B cell (primary cell): ENCODE measurements at regions not wholly inside any gene's neighbourhood (a gene's known extent, or its start where the extent isn't known, plus 50 kb on each side); places are given as distances from the start of the nearest gene placed in this dataset.

Experiments used
- ATAC-seq: fragments of 200-7000 bp; cut with Tn5 transposase; one replicate; pipeline ENCODE4 v1.10.0; 2021; ENCODE audit warnings: low read depth, mild to moderate bottlenecking, moderate number of reproducible peaks, moderate library complexity
- CTCF ChIA-PET: fragments of 350-600 bp; sonication (Branson Sonifier 250); formaldehyde crosslinking; loops from one replicate; lab custom pipeline; 2021; ENCODE audit warnings: antibody characterized with exemption, inconsistent platforms; lab: Charles Lee
- POLR2A ChIA-PET: fragments of 350-600 bp; sonication (Branson Sonifier 250); formaldehyde crosslinking; loops from one replicate; lab custom pipeline; 2021; ENCODE audit warnings: antibody characterized with exemption; lab: Charles Lee
- DNase-seq: peaks from one replicate; pipeline ENCODE4 v3.0.0; 2013
- H2AFZ ChIP-seq: 2 replicates; pipeline ENCODE4 v1.6.1; 2012; ENCODE audit warnings: mild to moderate bottlenecking, low read depth, low read length; ENCODE audit not compliant: insufficient read depth, poor library complexity, severe bottlenecking
- H3K27ac ChIP-seq, 2 donors: 1 replicate in 1 of 2; 2 replicates in 1 of 2; pipeline ENCODE4 v1.5.1; 2012 to 2013; ENCODE audit warnings: low read length in 2 of 2, mild to moderate bottlenecking in 2 of 2, moderate library complexity in 1 of 2
- H3K27me3 ChIP-seq, 4 experiments: fragments of 200-600 bp in 1 of 4; sonication (generic) in 1 of 4; replicated peaks in 1 of 4; 1 replicate in 2 of 4; 2 replicates in 2 of 4; pipeline versions ENCODE4 v1.6.1 to v1.7.0; 2013 to 2016; ENCODE audit warnings: low read length in 3 of 4, mild to moderate bottlenecking in 2 of 4, mixed read lengths in 1 of 4, moderate library complexity in 1 of 4; ENCODE audit not compliant: insufficient read depth in 4 of 4, control insufficient read depth in 3 of 4; ENCODE audit errors: control extremely low read depth in 1 of 4
- H3K36me3 ChIP-seq, 2 experiments: replicated peaks in 1 of 2; 1 replicate in 1 of 2; 2 replicates in 1 of 2; pipeline versions ENCODE4 v1.6.1 to v1.7.1; 2013; ENCODE audit warnings: low read length in 1 of 2; ENCODE audit not compliant: insufficient read depth in 2 of 2, control insufficient read depth in 1 of 2; ENCODE audit errors: control extremely low read depth in 1 of 2, extremely low read depth in 1 of 2
- H3K4me1 ChIP-seq, 2 donors: fragments of 200-600 bp in 1 of 2; sonication (generic) in 1 of 2; 1 replicate in 1 of 2; 2 replicates in 1 of 2; pipeline versions ENCODE4 v1.5.1 to v1.6.1; 2013 to 2017; ENCODE audit warnings: low read length in 2 of 2; ENCODE audit not compliant: control insufficient read depth in 2 of 2, insufficient read depth in 2 of 2
- H3K4me2 ChIP-seq: replicated peaks from 2 replicates; pipeline ENCODE3; 2012; ENCODE audit warnings: mild to moderate bottlenecking, low read depth, low read length; ENCODE audit not compliant: poor library complexity, severe bottlenecking
- H3K4me3 ChIP-seq, 5 experiments: fragments of 200-600 bp in 1 of 5; sonication (generic) in 1 of 5; 1 replicate in 3 of 5; 2 replicates in 2 of 5; pipeline versions ENCODE4 v1.5.1 to v1.7.0; 2011 to 2016; ENCODE audit warnings: low read length in 4 of 5, mild to moderate bottlenecking in 4 of 5, low read depth in 2 of 5, control low read depth in 1 of 5, moderate library complexity in 1 of 5; ENCODE audit not compliant: insufficient read depth in 1 of 5; ENCODE audit errors: control extremely low read depth in 1 of 5, extremely low read depth in 1 of 5
- H3K79me2 ChIP-seq: fragments of 200-600 bp; sonication (generic); one replicate; pipeline ENCODE4 v1.6.0; 2016; ENCODE audit warnings: low read length; ENCODE audit not compliant: control insufficient read depth, insufficient read depth
- H3K9ac ChIP-seq: fragments of 200-600 bp; sonication (generic); 2 replicates; pipeline ENCODE4 v1.6.1; 2017; ENCODE audit warnings: mild to moderate bottlenecking, low read length, moderate library complexity
- H3K9me3 ChIP-seq, 3 donors: one replicate each; pipeline versions ENCODE4 v1.6.1 to v1.7.1; 2013; ENCODE audit warnings: low read length in 2 of 3; ENCODE audit not compliant: control insufficient read depth in 2 of 3, insufficient read depth in 1 of 3; ENCODE audit errors: control extremely low read depth in 1 of 3
- H4K20me1 ChIP-seq: 2 replicates; pipeline ENCODE4 v1.6.0; 2012; ENCODE audit warnings: mild to moderate bottlenecking, low read length; ENCODE audit not compliant: insufficient read depth, control insufficient read depth, poor library complexity, severe bottlenecking
- H3K27ac Mint-ChIP-seq: one replicate; pipeline ENCODE4 v1.8.0; 2021; ENCODE audit warnings: mixed read lengths
- H3K27me3 Mint-ChIP-seq: one replicate; pipeline ENCODE4 v1.8.0; 2021; ENCODE audit warnings: mixed read lengths
- H3K4me1 Mint-ChIP-seq: one replicate; pipeline ENCODE4 v1.8.0; 2021; ENCODE audit warnings: mixed read lengths
- H3K4me3 Mint-ChIP-seq: one replicate; pipeline ENCODE4 v1.8.0; 2021; ENCODE audit warnings: mixed read lengths
- H3K9me3 Mint-ChIP-seq: one replicate; pipeline ENCODE4 v1.8.0; 2022; ENCODE audit warnings: mixed read lengths; ENCODE audit not compliant: insufficient read depth
- CTCF ChIP-seq: fragments of 200-600 bp; IDR thresholded peaks from one replicate; pipeline ENCODE4 v1.8.0; 2022; ENCODE audit warnings: antibody characterized with exemption, mild to moderate bottlenecking
- EZH2 ChIP-seq: IDR thresholded peaks from 2 replicates; pipeline ENCODE4 v1.6.1; 2012; ENCODE audit warnings: borderline replicate concordance, low read depth, mild to moderate bottlenecking, moderate library complexity, low read length; ENCODE audit not compliant: insufficient read depth, poor library complexity, severe bottlenecking
- WGBS: methylation state at CpG from one replicate; pipeline ENCODE4 v1.1.5; 2013; ENCODE audit warnings: missing lambda C conversion rate; ENCODE audit not compliant: insufficient coverage; 5-methylcytosine and 5-hydroxymethylcytosine counted together
- intact Hi-C: fragments of 100-400 bp; cut with micrococcal nuclease; formaldehyde crosslinking; loops from one replicate; pipeline ENCODE4 v1.10.0; 2022

GRCh38 chr15:92781925-92782453, 118.1 kb upstream of the CHD2 start:
- CTCF ChIA-PET: no interaction called here
- POLR2A ChIA-PET: no interaction called here

DNA sequence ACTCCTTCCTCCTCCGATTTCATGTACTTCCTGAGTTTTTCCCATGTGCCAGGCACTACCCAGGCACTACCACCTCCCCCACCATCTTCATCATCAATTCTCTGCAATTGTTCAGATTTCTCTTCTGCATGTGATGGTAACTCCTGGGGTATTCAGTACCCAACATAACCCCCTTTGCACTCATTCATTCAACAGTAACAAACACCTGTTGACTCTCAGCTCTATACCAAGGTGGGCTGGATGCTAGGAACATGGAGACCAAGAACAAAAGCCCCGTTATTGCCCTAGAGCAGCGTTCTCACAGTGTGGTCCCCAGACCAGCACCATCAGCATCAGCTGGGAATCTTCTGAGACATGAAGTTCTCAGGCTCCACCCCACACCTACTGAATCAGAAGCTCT, 113.0 kb upstream of the CHD2 start:
- H3K27me3 ChIP-seq: no peaks in the 10 kb centered on the region

More at GRCh38 chr15:92781925-92782453, 118.1 kb upstream of the CHD2 start:
- H3K4me3 ChIP-seq: no peak overlapping the region
- intact Hi-C loops: no loop called here
- H2AFZ ChIP-seq: no peak overlapping the region
- H3K9ac ChIP-seq: no peak overlapping the region
- H3K4me3 Mint-ChIP-seq: no peak overlapping the region
- no peak overlapping the region for H3K4me2 ChIP-seq
- no peak overlapping the region for H3K27ac Mint-ChIP-seq
- H3K9me3 Mint-ChIP-seq: peaks cover 6% of the 10 kb centered on the region
- peaks cover 0 to 8% (median 6%) of the 10 kb centered on the region in 3 donors for H3K9me3 ChIP-seq
- DNase-seq (no peak), ATAC-seq (no peak)
- WGBS: 95% methylated on average over 3 of the region's 4 CpGs
- H4K20me1 ChIP-seq: no peaks in the 10 kb centered on the region
- H3K27ac ChIP-seq: no peak overlapping the region
- no peaks in the 10 kb centered on the region for H3K27me3 Mint-ChIP-seq
- TF ChIP-seq EZH2: no peak
- no peak for TF ChIP-seq CTCF
- H3K4me1 Mint-ChIP-seq: no peaks in the 10 kb centered on the region
- no peaks in the 10 kb centered on the region for H3K4me1 ChIP-seq
- H3K79me2 ChIP-seq: no peaks in the 10 kb centered on the region
- H3K36me3 ChIP-seq: no peaks in the 10 kb centered on the region
- H3K27me3 ChIP-seq: no peaks in the 10 kb centered on the region

More for the DNA sequence above, 113.0 kb upstream of the CHD2 start:
- H3K4me1 ChIP-seq: no peaks in the 10 kb centered on the region
- ChIA-PET POLR2A (no interaction called here), CTCF (interaction anchor here (0.6 to 1.0 kb wide), 2 partner anchors 10 to 227 kb away, joined by 4 read pairs; no protein-coding TSS in a partner anchor)
- H3K27me3 Mint-ChIP-seq: no peaks in the 10 kb centered on the region
- H3K79me2 ChIP-seq: no peaks in the 10 kb centered on the region
- H3K27ac Mint-ChIP-seq: no peak overlapping the region
- no peak overlapping the region for H3K9ac ChIP-seq
- H3K4me3 Mint-ChIP-seq: no peak overlapping the region
- WGBS: 93% methylated on average over 3 of the region's 3 CpGs
- H3K36me3 ChIP-seq: no peaks in the 10 kb centered on the region
- TF ChIP-seq EZH2 (no peak), CTCF (no peak)
- no peaks in the 10 kb centered on the region for H4K20me1 ChIP-seq
- peaks cover 0 to 8% (median 0%) of the 10 kb centered on the region in 3 donors for H3K9me3 ChIP-seq
- no peaks in the 10 kb centered on the region for H3K9me3 Mint-ChIP-seq
- DNase-seq (no peak), ATAC-seq (no peak)
- no peak overlapping the region for H3K4me3 ChIP-seq
- H3K27ac ChIP-seq: no peak overlapping the region
- no peaks in the 10 kb centered on the region for H3K4me1 Mint-ChIP-seq
- no peak overlapping the region for H3K4me2 ChIP-seq
- no peak overlapping the region for H2AFZ ChIP-seq
- intact Hi-C loops: no loop called here
